Stomach (tissue), 4 donors: ENCODE measurements at regions not wholly inside any gene's neighbourhood (a gene's known extent, or its start where the extent isn't known, plus 50 kb on each side); places are given as distances from the start of the nearest gene placed in this dataset.

ENCODE experiments used
- POLR2A ChIP-seq, 4 donors: fragments of 450-650 bp; IDR thresholded peaks; one replicate each; pipeline ENCODE4 v1.6.1; 2016; ENCODE audit warnings: antibody characterized with exemption in 4 of 4, control low read depth in 2 of 4, mild to moderate bottlenecking in 1 of 4, moderate library complexity in 1 of 4
- POLR2AphosphoS5 ChIP-seq, 3 donors: sonication (generic); formaldehyde crosslinking; IDR thresholded peaks; one replicate each; pipeline ENCODE4 v1.6.1; 2016; ENCODE audit warnings: antibody characterized with exemption in 3 of 3
- TF ChIP-seq, protein P1 (sequence below), 7 experiments: fragments of 450-650 bp in 4 of 7; fragments of 200-600 bp in 3 of 7; sonication (generic) in 3 of 7; IDR thresholded peaks; one replicate each; pipeline ENCODE4 v1.5.1; 2016 to 2019; ENCODE audit warnings: antibody characterized with exemption in 7 of 7, control low read depth in 2 of 7, mild to moderate bottlenecking in 1 of 7

DNA sequence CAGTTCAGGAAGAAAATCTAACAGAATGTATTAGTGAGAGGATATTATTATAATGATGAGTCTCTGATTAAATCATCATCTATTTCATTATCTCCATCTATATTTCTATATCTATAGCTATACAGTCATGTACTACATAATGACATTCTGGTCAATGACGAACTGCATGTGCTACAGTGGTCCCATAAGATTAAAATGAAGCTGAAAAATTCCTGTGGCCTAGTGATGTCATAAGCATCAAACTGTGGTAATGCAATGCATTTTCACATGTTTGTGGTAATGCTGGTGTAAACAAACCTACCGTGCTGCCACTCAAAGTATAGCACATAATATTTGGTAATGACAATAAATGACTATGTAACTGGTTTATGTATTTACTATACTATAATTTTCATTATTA, 1127.9 kb upstream of the CHAC2 start:
- TF ChIP-seq, protein P1, sequence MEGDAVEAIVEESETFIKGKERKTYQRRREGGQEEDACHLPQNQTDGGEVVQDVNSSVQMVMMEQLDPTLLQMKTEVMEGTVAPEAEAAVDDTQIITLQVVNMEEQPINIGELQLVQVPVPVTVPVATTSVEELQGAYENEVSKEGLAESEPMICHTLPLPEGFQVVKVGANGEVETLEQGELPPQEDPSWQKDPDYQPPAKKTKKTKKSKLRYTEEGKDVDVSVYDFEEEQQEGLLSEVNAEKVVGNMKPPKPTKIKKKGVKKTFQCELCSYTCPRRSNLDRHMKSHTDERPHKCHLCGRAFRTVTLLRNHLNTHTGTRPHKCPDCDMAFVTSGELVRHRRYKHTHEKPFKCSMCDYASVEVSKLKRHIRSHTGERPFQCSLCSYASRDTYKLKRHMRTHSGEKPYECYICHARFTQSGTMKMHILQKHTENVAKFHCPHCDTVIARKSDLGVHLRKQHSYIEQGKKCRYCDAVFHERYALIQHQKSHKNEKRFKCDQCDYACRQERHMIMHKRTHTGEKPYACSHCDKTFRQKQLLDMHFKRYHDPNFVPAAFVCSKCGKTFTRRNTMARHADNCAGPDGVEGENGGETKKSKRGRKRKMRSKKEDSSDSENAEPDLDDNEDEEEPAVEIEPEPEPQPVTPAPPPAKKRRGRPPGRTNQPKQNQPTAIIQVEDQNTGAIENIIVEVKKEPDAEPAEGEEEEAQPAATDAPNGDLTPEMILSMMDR (IDR thresholded peaks at IDR 0.05): no peak
- TF ChIP-seq POLR2A (IDR thresholded peaks at IDR 0.05): no peak
- TF ChIP-seq POLR2AphosphoS5 (IDR thresholded peaks at IDR 0.05): no peak
